ENCODE measurements at regions not wholly inside any gene's neighbourhood (a gene's known extent, or its start where the extent isn't known, plus 50 kb on each side); places are given as distances from the start of the nearest gene placed in this dataset.

- H3K4me3 ChIP-seq (ENCODE audit: low read depth, poor library complexity, severe bottlenecking), result no peak overlapping the region
- intact Hi-C loops (cut with DNase I; ENCODE audit: low total_unique reads), result no loop called here
- TF ChIP-seq CTCF (IDR thresholded peaks at IDR 0.05), result no peak
- no peak for TF ChIP-seq POLR2A (IDR thresholded peaks at IDR 0.05)
- no peak for DNase-seq (ENCODE audit: low spot score in 2 of 2)
Measured at GRCh38 chr3:65078748-65079147, 390.9 kb upstream of the ADAMTS9 start.

GRCh38 chr3:65077124-65077523 is 389.3 kb upstream of the ADAMTS9 start:
- no peak for DNase-seq (ENCODE audit: low spot score in 2 of 2)

GRCh38 chr3:65070968-65071367 is 383.2 kb upstream of the ADAMTS9 start:
- TF ChIP-seq POLR2A (IDR thresholded peaks at IDR 0.05) (no peak), CTCF (IDR thresholded peaks at IDR 0.05) (no peak)
- intact Hi-C loops (cut with DNase I; ENCODE audit: low total_unique reads), result no loop called here
- DNase-seq (ENCODE audit: low spot score in 2 of 2), result no peak
- WGBS, 2 donors, result 70 to 75% methylated on average over 3 of the region's 3 CpGs
- H3K4me3 ChIP-seq (ENCODE audit: low read depth, poor library complexity, severe bottlenecking), result no peak overlapping the region

More at GRCh38 chr3:65077124-65077523, 389.3 kb upstream of the ADAMTS9 start:
- no peak for TF ChIP-seq POLR2A (IDR thresholded peaks at IDR 0.05)
- no peak for TF ChIP-seq CTCF (IDR thresholded peaks at IDR 0.05)
- intact Hi-C loops (cut with DNase I; ENCODE audit: low total_unique reads), result no loop called here
- WGBS, 2 donors, result 96 to 98% methylated on average over 2 of the region's 2 CpGs
- no peak overlapping the region for H3K4me3 ChIP-seq (ENCODE audit: low read depth, poor library complexity, severe bottlenecking)

- DNase-seq (ENCODE audit: low spot score in 2 of 2), result no peak
- intact Hi-C loops (cut with DNase I; ENCODE audit: low total_unique reads), result no loop called here
- TF ChIP-seq CTCF (IDR thresholded peaks at IDR 0.05) (no peak), POLR2A (IDR thresholded peaks at IDR 0.05) (no peak)
- 71 to 82% methylated on average over 2 of the region's 2 CpGs for WGBS, 2 donors
- no peak overlapping the region for H3K4me3 ChIP-seq (ENCODE audit: low read depth, poor library complexity, severe bottlenecking)
Measured at GRCh38 chr3:65060904-65061303, 373.1 kb upstream of the ADAMTS9 start.

- no peak overlapping the region for H3K4me3 ChIP-seq (ENCODE audit: low read depth, poor library complexity, severe bottlenecking)
- TF ChIP-seq POLR2A (IDR thresholded peaks at IDR 0.05) (no peak), CTCF (IDR thresholded peaks at IDR 0.05) (no peak)
- 70 to 74% methylated on average over 1 of the region's 1 CpG for WGBS, 2 donors
- DNase-seq (ENCODE audit: low spot score in 2 of 2), result no peak
- intact Hi-C loops (cut with DNase I; ENCODE audit: low total_unique reads), result no loop called here
Measured at GRCh38 chr3:65052101-65052500, 364.3 kb upstream of the ADAMTS9 start.

- TF ChIP-seq CTCF (IDR thresholded peaks at IDR 0.05), result no peak
- TF ChIP-seq POLR2A (IDR thresholded peaks at IDR 0.05), result no peak
- DNase-seq (ENCODE audit: low spot score in 2 of 2), result no peak
- 92 to 96% methylated on average over 1 of the region's 1 CpG for WGBS, 2 donors
- H3K4me3 ChIP-seq (ENCODE audit: low read depth, poor library complexity, severe bottlenecking), result no peak overlapping the region
- intact Hi-C loops (cut with DNase I; ENCODE audit: low total_unique reads), result no loop called here
Measured at GRCh38 chr3:65048151-65048550, 360.4 kb upstream of the ADAMTS9 start.
